BJ (cell line): ENCODE measurements at regions not wholly inside any gene's neighbourhood (a gene's known extent, or its start where the extent isn't known, plus 50 kb on each side); places are given as distances from the start of the nearest gene placed in this dataset.

Experiments
- CTCF ChIA-PET: fragments of 350-600 bp; formaldehyde crosslinking; extraction: SDS; loops from one replicate; lab custom pipeline; 2021; ENCODE audit warnings: antibody characterized with exemption, inconsistent platforms; lab: Yijun Ruan, JAX
- POLR2A ChIA-PET: fragments of 300-600 bp; sonication (Branson Sonifier 250); formaldehyde crosslinking; extraction: SDS; loops from one replicate; lab custom pipeline; 2021; ENCODE audit warnings: antibody characterized with exemption; lab: Charles Lee
- DNase-seq: peaks from one replicate; pipeline ENCODE4 v3.0.0-alpha.2; 2011; ENCODE audit warnings: low read depth
- H3K27me3 ChIP-seq: 2 replicates; pipeline ENCODE4 v1.6.0; 2011; ENCODE audit warnings: low read length; ENCODE audit not compliant: control insufficient read depth, insufficient read depth
- H3K36me3 ChIP-seq: 2 replicates; pipeline ENCODE4 v1.5.1; 2011; ENCODE audit warnings: low read length; ENCODE audit not compliant: control insufficient read depth, insufficient read depth
- H3K4me3 ChIP-seq: 2 replicates; pipeline ENCODE4 v1.5.1; 2011; ENCODE audit warnings: low read depth, mild to moderate bottlenecking, control low read depth, low read length
- TF ChIP-seq, protein P1 (sequence below): IDR thresholded peaks from 2 replicates; pipeline ENCODE4 v1.5.1; 2011; ENCODE audit warnings: low read depth, mild to moderate bottlenecking, control low read depth, inconsistent platforms, low read length, moderate library complexity; ENCODE audit not compliant: insufficient read depth

DNA sequence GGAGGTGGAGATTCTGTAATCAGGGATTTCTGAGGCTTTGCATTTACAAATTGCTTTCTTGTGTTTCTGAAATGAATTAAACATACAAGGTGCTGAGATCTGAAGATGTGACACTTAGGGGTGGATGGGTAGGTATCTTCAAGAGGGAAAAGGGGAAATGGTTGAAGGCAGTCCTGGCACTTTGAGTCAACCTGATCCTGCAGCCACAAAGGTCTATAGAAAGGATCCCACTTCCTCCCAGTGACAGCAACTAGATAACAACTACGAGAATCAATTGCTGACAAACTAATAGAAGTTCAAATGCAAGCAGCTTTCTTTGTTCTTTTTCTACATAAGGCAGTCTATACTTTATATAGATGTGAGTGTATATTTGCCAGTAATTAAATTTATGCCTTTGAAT lies 553.3 kb downstream of the MDFIC start:
- Histone ChIP-seq H3K36me3 (no peaks in the 10 kb centered on the region), H3K4me3 (no peak overlapping the region), H3K27me3 (no peaks in the 10 kb centered on the region)
- TF ChIP-seq, protein P1, sequence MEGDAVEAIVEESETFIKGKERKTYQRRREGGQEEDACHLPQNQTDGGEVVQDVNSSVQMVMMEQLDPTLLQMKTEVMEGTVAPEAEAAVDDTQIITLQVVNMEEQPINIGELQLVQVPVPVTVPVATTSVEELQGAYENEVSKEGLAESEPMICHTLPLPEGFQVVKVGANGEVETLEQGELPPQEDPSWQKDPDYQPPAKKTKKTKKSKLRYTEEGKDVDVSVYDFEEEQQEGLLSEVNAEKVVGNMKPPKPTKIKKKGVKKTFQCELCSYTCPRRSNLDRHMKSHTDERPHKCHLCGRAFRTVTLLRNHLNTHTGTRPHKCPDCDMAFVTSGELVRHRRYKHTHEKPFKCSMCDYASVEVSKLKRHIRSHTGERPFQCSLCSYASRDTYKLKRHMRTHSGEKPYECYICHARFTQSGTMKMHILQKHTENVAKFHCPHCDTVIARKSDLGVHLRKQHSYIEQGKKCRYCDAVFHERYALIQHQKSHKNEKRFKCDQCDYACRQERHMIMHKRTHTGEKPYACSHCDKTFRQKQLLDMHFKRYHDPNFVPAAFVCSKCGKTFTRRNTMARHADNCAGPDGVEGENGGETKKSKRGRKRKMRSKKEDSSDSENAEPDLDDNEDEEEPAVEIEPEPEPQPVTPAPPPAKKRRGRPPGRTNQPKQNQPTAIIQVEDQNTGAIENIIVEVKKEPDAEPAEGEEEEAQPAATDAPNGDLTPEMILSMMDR = no peak
- DNase-seq = no peak
- ChIA-PET CTCF (no interaction called here), POLR2A (no interaction called here)

DNA sequence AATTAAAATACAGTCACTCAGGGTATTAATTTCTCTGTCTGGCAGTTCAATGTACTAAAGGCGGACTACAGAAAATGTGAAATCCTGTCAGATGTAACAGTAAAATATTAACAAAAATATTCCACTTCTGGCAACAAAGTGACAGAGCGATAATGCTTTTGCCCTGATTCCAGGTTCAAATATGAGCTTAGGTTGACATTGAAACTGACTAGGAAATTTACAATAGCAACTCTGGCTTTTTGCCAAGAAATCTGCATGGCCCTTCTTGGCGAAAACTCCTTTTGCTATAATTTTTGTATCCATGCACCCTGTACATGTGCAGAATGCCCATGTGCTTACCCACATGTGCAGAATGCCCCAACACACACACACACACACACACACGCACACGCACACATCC lies 552.2 kb downstream of the MDFIC start:
- ChIA-PET POLR2A (no interaction called here), CTCF (no interaction called here)
- TF ChIP-seq, protein P1 = no peak
- no peak for DNase-seq
- Histone ChIP-seq H3K36me3 (no peaks in the 10 kb centered on the region), H3K4me3 (no peak overlapping the region), H3K27me3 (no peaks in the 10 kb centered on the region)

DNA sequence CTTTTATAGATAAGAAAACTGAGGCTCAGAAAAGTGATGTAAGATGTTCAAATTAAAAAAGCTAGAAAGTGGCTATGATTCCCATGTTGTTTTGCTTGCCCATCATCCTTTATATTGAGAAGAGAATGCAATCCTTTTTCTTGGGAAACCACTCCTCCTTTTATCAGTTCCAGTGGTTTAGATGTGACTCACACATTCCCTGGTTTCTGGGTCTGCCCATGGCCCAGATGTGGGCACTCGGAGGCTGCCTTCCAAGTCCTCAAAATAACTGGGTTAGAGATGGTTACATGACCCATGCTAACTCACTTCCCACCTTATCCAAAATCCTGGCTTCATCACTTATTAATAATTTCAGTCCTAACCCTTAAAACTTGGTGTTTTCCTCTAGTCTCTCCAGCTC lies 550.0 kb downstream of the MDFIC start:
- TF ChIP-seq, protein P1 = no peak
- ChIA-PET POLR2A (no interaction called here), CTCF (no interaction called here)
- Histone ChIP-seq H3K27me3 (no peaks in the 10 kb centered on the region), H3K4me3 (no peak overlapping the region), H3K36me3 (no peaks in the 10 kb centered on the region)
- DNase-seq = no peak

DNA sequence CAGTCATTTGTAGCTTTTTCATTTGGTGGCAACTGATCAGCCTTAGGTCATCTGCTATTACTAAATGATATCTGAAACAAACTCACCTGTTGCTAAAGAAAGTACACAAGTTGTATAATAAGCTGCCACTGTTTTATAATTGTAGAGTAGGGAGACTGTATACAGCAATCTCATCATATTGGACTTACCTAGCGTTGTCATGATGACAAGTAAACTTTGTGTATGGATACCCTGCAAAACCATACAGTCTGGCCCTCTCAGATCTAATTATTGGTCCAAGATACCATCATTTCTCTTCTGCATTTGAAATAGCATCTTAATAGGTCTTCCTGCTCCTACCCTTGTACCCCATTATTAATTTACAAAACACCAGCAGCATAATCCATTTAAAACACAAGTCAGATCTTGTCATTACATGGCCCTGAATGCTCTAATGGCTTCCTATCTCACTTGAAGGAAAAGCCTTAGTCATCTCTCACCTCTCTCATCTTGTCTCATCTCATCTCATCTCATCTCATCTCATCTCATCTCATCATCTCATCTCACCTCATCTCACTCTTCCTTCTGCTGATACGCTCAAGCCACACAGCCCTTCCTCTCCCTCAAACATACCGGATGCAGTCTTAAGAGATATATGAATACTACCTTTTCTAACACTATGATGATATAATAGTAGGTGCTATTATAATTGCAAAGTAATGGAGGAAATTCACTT lies 540.6 kb downstream of the MDFIC start:
- no peak overlapping the region for H3K4me3 ChIP-seq
- DNase-seq = no peak
- CTCF ChIA-PET = no interaction called here
- no peaks in the 10 kb centered on the region for H3K27me3 ChIP-seq
- TF ChIP-seq, protein P1 = no peak
- H3K36me3 ChIP-seq = no peaks in the 10 kb centered on the region
- POLR2A ChIA-PET = no interaction called here

DNA sequence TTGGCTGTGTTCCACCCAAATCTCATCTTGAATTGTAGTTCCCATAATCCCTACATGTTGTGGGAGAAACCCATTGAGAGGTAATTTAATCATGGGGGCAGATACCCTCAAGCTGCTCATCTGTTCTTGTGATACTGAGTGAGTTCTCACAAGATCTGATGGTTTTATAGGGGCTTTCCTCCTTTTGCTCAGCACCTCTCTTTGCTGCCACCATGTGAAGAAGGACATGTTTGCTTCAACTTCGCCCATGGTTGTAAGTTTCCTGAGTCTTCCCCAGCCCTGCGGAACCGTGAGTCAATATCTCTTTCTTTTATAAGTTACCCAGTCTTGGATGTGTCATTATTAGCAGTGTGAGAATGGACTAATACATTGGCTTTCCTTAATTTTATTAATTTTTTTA lies 527.8 kb downstream of the MDFIC start:
- POLR2A ChIA-PET = no interaction called here
- TF ChIP-seq, protein P1 = no peak
- CTCF ChIA-PET = no interaction called here

More for the DNA sequence above, 527.8 kb downstream of the MDFIC start:
- no peaks in the 10 kb centered on the region for H3K36me3 ChIP-seq
- no peak for DNase-seq
- no peak overlapping the region for H3K4me3 ChIP-seq
- H3K27me3 ChIP-seq = no peaks in the 10 kb centered on the region
